ENCODE measurements at regions not wholly inside any gene's neighbourhood (a gene's known extent, or its start where the extent isn't known, plus 50 kb on each side); places are given as distances from the start of the nearest gene placed in this dataset.

DNA sequence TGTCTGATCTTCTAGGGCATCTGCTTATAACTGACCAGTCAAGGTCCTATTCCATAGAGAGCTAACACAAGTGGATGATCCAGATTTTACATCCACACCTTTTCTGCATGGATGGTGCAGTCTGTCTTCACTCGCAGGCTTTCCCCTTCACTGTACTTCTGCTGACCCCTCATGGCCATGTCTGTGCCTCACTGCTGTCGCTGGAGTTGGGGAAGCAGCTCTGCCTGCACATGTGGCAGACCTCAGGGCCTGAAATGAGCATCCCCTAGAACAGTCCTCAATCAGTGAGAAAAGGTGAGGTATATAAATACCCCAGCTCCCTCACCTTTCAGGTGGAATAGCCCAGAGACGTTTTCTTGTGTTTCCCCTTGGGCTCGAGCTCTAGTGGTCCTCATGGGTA lies 233.8 kb downstream of the ANKRD36B start:
- TF ChIP-seq, protein P1, sequence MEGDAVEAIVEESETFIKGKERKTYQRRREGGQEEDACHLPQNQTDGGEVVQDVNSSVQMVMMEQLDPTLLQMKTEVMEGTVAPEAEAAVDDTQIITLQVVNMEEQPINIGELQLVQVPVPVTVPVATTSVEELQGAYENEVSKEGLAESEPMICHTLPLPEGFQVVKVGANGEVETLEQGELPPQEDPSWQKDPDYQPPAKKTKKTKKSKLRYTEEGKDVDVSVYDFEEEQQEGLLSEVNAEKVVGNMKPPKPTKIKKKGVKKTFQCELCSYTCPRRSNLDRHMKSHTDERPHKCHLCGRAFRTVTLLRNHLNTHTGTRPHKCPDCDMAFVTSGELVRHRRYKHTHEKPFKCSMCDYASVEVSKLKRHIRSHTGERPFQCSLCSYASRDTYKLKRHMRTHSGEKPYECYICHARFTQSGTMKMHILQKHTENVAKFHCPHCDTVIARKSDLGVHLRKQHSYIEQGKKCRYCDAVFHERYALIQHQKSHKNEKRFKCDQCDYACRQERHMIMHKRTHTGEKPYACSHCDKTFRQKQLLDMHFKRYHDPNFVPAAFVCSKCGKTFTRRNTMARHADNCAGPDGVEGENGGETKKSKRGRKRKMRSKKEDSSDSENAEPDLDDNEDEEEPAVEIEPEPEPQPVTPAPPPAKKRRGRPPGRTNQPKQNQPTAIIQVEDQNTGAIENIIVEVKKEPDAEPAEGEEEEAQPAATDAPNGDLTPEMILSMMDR (IDR thresholded peaks at IDR 0.05) = no peak
- TF ChIP-seq POLR2A (IDR thresholded peaks at IDR 0.05) = no peak
